ENCODE measurements at regions not wholly inside any gene's neighbourhood (a gene's known extent, or its start where the extent isn't known, plus 50 kb on each side); places are given as distances from the start of the nearest gene placed in this dataset.

- Histone ChIP-seq H3K4me1 (ENCODE audit: control insufficient read depth, insufficient read depth, low read length) (no peaks in the 10 kb centered on the region), H3K27ac (ENCODE audit: insufficient read depth, low read depth, low read length, poor library complexity, severe bottlenecking) (no peak overlapping the region), H3K9me3 (ENCODE audit: control insufficient read depth, low read length) (no peaks in the 10 kb centered on the region), H3K4me3 (ENCODE audit: insufficient read depth, low read depth, low read length) (no peak overlapping the region), H3K36me3 (ENCODE audit: control insufficient read depth, insufficient read depth, low read length) (no peaks in the 10 kb centered on the region), H3K27me3 (ENCODE audit: control insufficient read depth, insufficient read depth, low read length, poor library complexity, severe bottlenecking) (no peaks in the 10 kb centered on the region)
- WGBS, 2 experiments, result 86 to 88% methylated on average over 4 of the region's 4 CpGs
Measured at GRCh38 chr20:51138576-51138975, 115.7 kb upstream of the KCNG1 start.

- H3K4me3 ChIP-seq (ENCODE audit: insufficient read depth, low read depth, low read length), result no peak overlapping the region
- H3K36me3 ChIP-seq (ENCODE audit: control insufficient read depth, insufficient read depth, low read length), result no peaks in the 10 kb centered on the region
- no peaks in the 10 kb centered on the region for H3K4me1 ChIP-seq (ENCODE audit: control insufficient read depth, insufficient read depth, low read length)
- H3K27ac ChIP-seq (ENCODE audit: insufficient read depth, low read depth, low read length, poor library complexity, severe bottlenecking), result no peak overlapping the region
- no peaks in the 10 kb centered on the region for H3K27me3 ChIP-seq (ENCODE audit: control insufficient read depth, insufficient read depth, low read length, poor library complexity, severe bottlenecking)
- WGBS, 2 experiments, result 96 to 98% methylated on average over 3 of the region's 3 CpGs
- H3K9me3 ChIP-seq (ENCODE audit: control insufficient read depth, low read length), result no peaks in the 10 kb centered on the region
Measured at GRCh38 chr20:51137461-51137860, 114.6 kb upstream of the KCNG1 start.

GRCh38 chr20:51135926-51136715 lies 113.2 kb upstream of the KCNG1 start:
- 81% methylated on average over 5 to 7 of the region's 7 CpGs for WGBS, 2 experiments
- Histone ChIP-seq H3K27me3 (ENCODE audit: control insufficient read depth, insufficient read depth, low read length, poor library complexity, severe bottlenecking) (no peaks in the 10 kb centered on the region), H3K36me3 (ENCODE audit: control insufficient read depth, insufficient read depth, low read length) (no peaks in the 10 kb centered on the region), H3K27ac (ENCODE audit: insufficient read depth, low read depth, low read length, poor library complexity, severe bottlenecking) (no peak overlapping the region), H3K4me3 (ENCODE audit: insufficient read depth, low read depth, low read length) (no peak overlapping the region), H3K9me3 (ENCODE audit: control insufficient read depth, low read length) (no peaks in the 10 kb centered on the region), H3K4me1 (ENCODE audit: control insufficient read depth, insufficient read depth, low read length) (no peaks in the 10 kb centered on the region)

- Histone ChIP-seq H3K36me3 (ENCODE audit: control insufficient read depth, insufficient read depth, low read length) (no peaks in the 10 kb centered on the region), H3K4me1 (ENCODE audit: control insufficient read depth, insufficient read depth, low read length) (no peaks in the 10 kb centered on the region), H3K27me3 (ENCODE audit: control insufficient read depth, insufficient read depth, low read length, poor library complexity, severe bottlenecking) (no peaks in the 10 kb centered on the region), H3K4me3 (ENCODE audit: insufficient read depth, low read depth, low read length) (no peak overlapping the region), H3K9me3 (ENCODE audit: control insufficient read depth, low read length) (no peaks in the 10 kb centered on the region), H3K27ac (ENCODE audit: insufficient read depth, low read depth, low read length, poor library complexity, severe bottlenecking) (no peak overlapping the region)
- WGBS, 2 experiments, result 67 to 76% methylated on average over 6 of the region's 6 CpGs
Measured at GRCh38 chr20:51134405-51134804, 111.5 kb upstream of the KCNG1 start.

GRCh38 chr20:51132279-51132678 lies 109.4 kb upstream of the KCNG1 start:
- Histone ChIP-seq H3K4me1 (ENCODE audit: control insufficient read depth, insufficient read depth, low read length) (no peaks in the 10 kb centered on the region), H3K36me3 (ENCODE audit: control insufficient read depth, insufficient read depth, low read length) (no peaks in the 10 kb centered on the region), H3K9me3 (ENCODE audit: control insufficient read depth, low read length) (no peaks in the 10 kb centered on the region), H3K27ac (ENCODE audit: insufficient read depth, low read depth, low read length, poor library complexity, severe bottlenecking) (no peak overlapping the region), H3K4me3 (ENCODE audit: insufficient read depth, low read depth, low read length) (no peak overlapping the region), H3K27me3 (ENCODE audit: control insufficient read depth, insufficient read depth, low read length, poor library complexity, severe bottlenecking) (no peaks in the 10 kb centered on the region)
- 82 to 88% methylated on average over 7 of the region's 7 CpGs for WGBS, 2 experiments

- Histone ChIP-seq H3K27me3 (ENCODE audit: control insufficient read depth, insufficient read depth, low read length, poor library complexity, severe bottlenecking) (no peaks in the 10 kb centered on the region), H3K4me1 (ENCODE audit: control insufficient read depth, insufficient read depth, low read length) (no peaks in the 10 kb centered on the region), H3K9me3 (ENCODE audit: control insufficient read depth, low read length) (no peaks in the 10 kb centered on the region), H3K36me3 (ENCODE audit: control insufficient read depth, insufficient read depth, low read length) (no peaks in the 10 kb centered on the region), H3K4me3 (ENCODE audit: insufficient read depth, low read depth, low read length) (no peak overlapping the region), H3K27ac (ENCODE audit: insufficient read depth, low read depth, low read length, poor library complexity, severe bottlenecking) (no peak overlapping the region)
- WGBS, 2 experiments, result 87 to 96% methylated on average over 1 of the region's 1 CpG
Measured at GRCh38 chr20:51131811-51132210, 108.9 kb upstream of the KCNG1 start.

GRCh38 chr20:51129147-51129776 lies 106.4 kb upstream of the KCNG1 start:
- no peaks in the 10 kb centered on the region for H3K9me3 ChIP-seq (ENCODE audit: control insufficient read depth, low read length)
- no peaks in the 10 kb centered on the region for H3K27me3 ChIP-seq (ENCODE audit: control insufficient read depth, insufficient read depth, low read length, poor library complexity, severe bottlenecking)
- H3K4me1 ChIP-seq (ENCODE audit: control insufficient read depth, insufficient read depth, low read length), result no peaks in the 10 kb centered on the region
- no peaks in the 10 kb centered on the region for H3K36me3 ChIP-seq (ENCODE audit: control insufficient read depth, insufficient read depth, low read length)
- H3K4me3 ChIP-seq (ENCODE audit: insufficient read depth, low read depth, low read length), result no peak overlapping the region
- 85 to 89% methylated on average over 7 of the region's 7 CpGs for WGBS, 2 experiments
- H3K27ac ChIP-seq (ENCODE audit: insufficient read depth, low read depth, low read length, poor library complexity, severe bottlenecking), result no peak overlapping the region

GRCh38 chr20:51128198-51128597 lies 105.3 kb upstream of the KCNG1 start:
- WGBS, 2 experiments, result 72 to 79% methylated on average over 4 of the region's 4 CpGs
- H3K4me1 ChIP-seq (ENCODE audit: control insufficient read depth, insufficient read depth, low read length), result no peaks in the 10 kb centered on the region
- H3K27ac ChIP-seq (ENCODE audit: insufficient read depth, low read depth, low read length, poor library complexity, severe bottlenecking), result no peak overlapping the region

GRCh38 chr20:51127713-51128112 lies 104.8 kb upstream of the KCNG1 start:
- no peaks in the 10 kb centered on the region for H3K27me3 ChIP-seq (ENCODE audit: control insufficient read depth, insufficient read depth, low read length, poor library complexity, severe bottlenecking)
- H3K4me3 ChIP-seq (ENCODE audit: insufficient read depth, low read depth, low read length), result no peak overlapping the region
- WGBS, 2 experiments, result 92 to 93% methylated on average over 4 of the region's 4 CpGs
- no peaks in the 10 kb centered on the region for H3K36me3 ChIP-seq (ENCODE audit: control insufficient read depth, insufficient read depth, low read length)
- no peak overlapping the region for H3K27ac ChIP-seq (ENCODE audit: insufficient read depth, low read depth, low read length, poor library complexity, severe bottlenecking)
- peaks cover 2% of the 10 kb centered on the region for H3K4me1 ChIP-seq (ENCODE audit: control insufficient read depth, insufficient read depth, low read length)
- H3K9me3 ChIP-seq (ENCODE audit: control insufficient read depth, low read length), result no peaks in the 10 kb centered on the region

More at GRCh38 chr20:51128198-51128597, 105.3 kb upstream of the KCNG1 start:
- Histone ChIP-seq H3K9me3 (ENCODE audit: control insufficient read depth, low read length) (no peaks in the 10 kb centered on the region), H3K36me3 (ENCODE audit: control insufficient read depth, insufficient read depth, low read length) (no peaks in the 10 kb centered on the region), H3K27me3 (ENCODE audit: control insufficient read depth, insufficient read depth, low read length, poor library complexity, severe bottlenecking) (no peaks in the 10 kb centered on the region), H3K4me3 (ENCODE audit: insufficient read depth, low read depth, low read length) (no peak overlapping the region)

- Histone ChIP-seq H3K36me3 (ENCODE audit: control insufficient read depth, insufficient read depth, low read length) (no peaks in the 10 kb centered on the region), H3K27ac (ENCODE audit: insufficient read depth, low read depth, low read length, poor library complexity, severe bottlenecking) (no peak overlapping the region), H3K4me3 (ENCODE audit: insufficient read depth, low read depth, low read length) (no peak overlapping the region), H3K27me3 (ENCODE audit: control insufficient read depth, insufficient read depth, low read length, poor library complexity, severe bottlenecking) (no peaks in the 10 kb centered on the region), H3K4me1 (ENCODE audit: control insufficient read depth, insufficient read depth, low read length) (peaks cover 15% of the 10 kb centered on the region), H3K9me3 (ENCODE audit: control insufficient read depth, low read length) (no peaks in the 10 kb centered on the region)
- WGBS, 2 experiments, result 93 to 94% methylated on average over 3 of the region's 3 CpGs
Measured at GRCh38 chr20:51126337-51126736, 103.4 kb upstream of the KCNG1 start.
